IMR-90 (cell line): ENCODE measurements at regions not wholly inside any gene's neighbourhood (a gene's known extent, or its start where the extent isn't known, plus 50 kb on each side); places are given as distances from the start of the nearest gene placed in this dataset.

Experiments
- ATAC-seq: fragments of 200-7000 bp; cut with Tn5 transposase; 2 replicates; pipeline ENCODE4 v1.9.1; 2020; ENCODE audit warnings: low read depth, mild to moderate bottlenecking, moderate library complexity
- BruUV-seq: library from RNA; stranded (reverse); fragments of 400-500 nt; replicated peaks from 2 replicates; lab custom pipeline; 2021; lab: Mats Ljungman, UMichigan
- CTCF ChIA-PET: fragments of 300-600 bp; formaldehyde crosslinking; extraction: SDS; loops from one replicate; lab custom pipeline; 2021; ENCODE audit warnings: antibody characterized with exemption; lab: Yijun Ruan, JAX
- POLR2A ChIA-PET: fragments of 300-600 bp; sonication (Branson Sonifier 250); formaldehyde crosslinking; loops from one replicate; lab custom pipeline; 2022; ENCODE audit warnings: antibody characterized with exemption; ENCODE audit not compliant: unreplicated experiment; lab: Charles Lee
- DNase-seq: peaks from one replicate; pipeline ENCODE4 v3.0.0; 2013
- H2AFZ ChIP-seq: replicated peaks from 2 replicates; pipeline ENCODE3; 2013; ENCODE audit warnings: low read length, mild to moderate bottlenecking; ENCODE audit not compliant: poor library complexity
- H2AK5ac ChIP-seq: 2 replicates; pipeline ENCODE4 v1.6.1; 2013; ENCODE audit warnings: low read depth, low read length, inconsistent platforms
- H2AK9ac ChIP-seq: replicated peaks from 2 replicates; pipeline ENCODE3; 2013; ENCODE audit warnings: mild to moderate bottlenecking, low read depth, low read length, moderate library complexity; ENCODE audit not compliant: poor library complexity
- H2BK120ac ChIP-seq: 2 replicates; pipeline ENCODE4 v1.6.1; 2013; ENCODE audit warnings: low read depth, low read length, inconsistent platforms
- H2BK15ac ChIP-seq: 3 replicates; pipeline ENCODE4 v1.6.1; 2013; ENCODE audit warnings: low read depth, low read length, inconsistent platforms
- H2BK20ac ChIP-seq: 2 replicates; pipeline ENCODE4 v1.6.1; 2013; ENCODE audit warnings: low read depth, mild to moderate bottlenecking, inconsistent platforms, low read length, moderate library complexity
- H2BK5ac ChIP-seq: 2 replicates; pipeline ENCODE4 v1.6.1; 2013; ENCODE audit warnings: mild to moderate bottlenecking, low read depth, low read length, inconsistent platforms; ENCODE audit not compliant: poor library complexity, severe bottlenecking
- H3K14ac ChIP-seq: replicated peaks from 2 replicates; pipeline ENCODE4 v1.6.1; 2013; ENCODE audit warnings: low read depth, low read length, inconsistent platforms
- H3K18ac ChIP-seq: 2 replicates; pipeline ENCODE4 v1.6.1; 2013; ENCODE audit warnings: low read depth, low read length, control low read depth
- H3K23ac ChIP-seq: 2 replicates; pipeline ENCODE4 v1.6.1; 2013; ENCODE audit warnings: low read depth, low read length, inconsistent platforms
- H3K27ac ChIP-seq: 2 replicates; pipeline ENCODE4 v1.5.1; 2013; ENCODE audit warnings: mild to moderate bottlenecking, control low read depth, low read length; ENCODE audit not compliant: insufficient read depth
- H3K27me3 ChIP-seq: 2 replicates; pipeline ENCODE4 v1.6.1; 2013; ENCODE audit warnings: low read length; ENCODE audit not compliant: control insufficient read depth, insufficient read depth
- H3K36me3 ChIP-seq: 2 replicates; pipeline ENCODE4 v1.6.1; 2013; ENCODE audit warnings: low read length, mixed read lengths; ENCODE audit not compliant: control insufficient read depth, insufficient read depth
- H3K4ac ChIP-seq: 2 replicates; pipeline ENCODE4 v1.6.1; 2013; ENCODE audit warnings: low read depth, low read length, inconsistent platforms
- H3K4me1 ChIP-seq: 2 replicates; pipeline ENCODE4 v1.6.1; 2013; ENCODE audit warnings: low read length, mixed read lengths; ENCODE audit not compliant: control insufficient read depth, insufficient read depth
- H3K4me2 ChIP-seq: 2 replicates; pipeline ENCODE4 v1.6.1; 2013; ENCODE audit warnings: low read depth, mild to moderate bottlenecking, control low read depth, low read length, moderate library complexity
- H3K4me3 ChIP-seq: 2 replicates; pipeline ENCODE4 v1.5.1; 2013; ENCODE audit warnings: low read depth, mild to moderate bottlenecking, control low read depth, low read length, moderate library complexity; ENCODE audit not compliant: insufficient read depth
- H3K56ac ChIP-seq: 2 replicates; pipeline ENCODE4 v1.6.1; 2013; ENCODE audit warnings: low read length, inconsistent platforms; ENCODE audit not compliant: insufficient read depth; ENCODE audit errors: extremely low read depth
- H3K79me1 ChIP-seq, 2 experiments: 2 replicates each; pipeline ENCODE4 v1.6.1; 2013; ENCODE audit warnings: low read length in 2 of 2, inconsistent platforms in 1 of 2, low read depth in 1 of 2
- H3K9ac ChIP-seq: 2 replicates; pipeline ENCODE4 v1.6.1; 2013; ENCODE audit warnings: low read depth, low read length, control low read depth
- H3K9me1 ChIP-seq: 2 replicates; pipeline ENCODE4 v1.6.1; 2013; ENCODE audit warnings: low read length, inconsistent platforms; ENCODE audit not compliant: insufficient read depth
- H3K9me3 ChIP-seq: 2 replicates; pipeline ENCODE4 v1.6.1; 2013; ENCODE audit warnings: low read length; ENCODE audit not compliant: control insufficient read depth, insufficient read depth
- H4K20me1 ChIP-seq: 2 replicates; pipeline ENCODE4 v1.6.1; 2013; ENCODE audit warnings: low read length, inconsistent platforms; ENCODE audit not compliant: insufficient read depth
- H4K5ac ChIP-seq: 2 replicates; pipeline ENCODE4 v1.6.1; 2013; ENCODE audit warnings: mild to moderate bottlenecking, low read depth, low read length, control low read depth
- H4K8ac ChIP-seq, 2 experiments: 2 replicates each; pipeline ENCODE4 v1.6.1; 2013; ENCODE audit warnings: low read depth in 2 of 2, low read length in 2 of 2, control low read depth in 1 of 2, inconsistent platforms in 1 of 2
- H4K91ac ChIP-seq: 2 replicates; pipeline ENCODE4 v1.6.1; 2013; ENCODE audit warnings: low read depth, low read length, inconsistent platforms; ENCODE audit not compliant: insufficient read depth
- BHLHE40 ChIP-seq: fragments of 150-350 bp; IDR thresholded peaks from 2 replicates; pipeline ENCODE4 v1.6.1; 2016; ENCODE audit warnings: mild to moderate bottlenecking, low read depth, low read length
- CEBPB ChIP-seq: IDR thresholded peaks from 2 replicates; pipeline ENCODE4 v1.6.1; 2012; ENCODE audit warnings: low read depth, low read length, improper control_type of control experiment
- FOS ChIP-seq: fragments of 150-350 bp; IDR thresholded peaks from 2 replicates; pipeline ENCODE4 v1.6.1; 2016; ENCODE audit warnings: low read depth, low read length
- MAFK ChIP-seq: IDR thresholded peaks from 2 replicates; pipeline ENCODE4 v1.6.1; 2012; ENCODE audit warnings: low read depth, low read length, improper control_type of control experiment
- MXI1 ChIP-seq: IDR thresholded peaks from 2 replicates; pipeline ENCODE4 v1.6.1; 2012; ENCODE audit warnings: low read depth, mild to moderate bottlenecking, low read length, moderate library complexity, borderline replicate concordance
- NFE2L2 ChIP-seq: fragments of 150-350 bp; IDR thresholded peaks from 2 replicates; pipeline ENCODE4 v1.6.1; 2016; ENCODE audit warnings: low read depth, mild to moderate bottlenecking, low read length
- POLR2A ChIP-seq: IDR thresholded peaks from 2 replicates; pipeline ENCODE4 v1.6.1; 2012; ENCODE audit warnings: mild to moderate bottlenecking, low read depth, low read length
- RAD21 ChIP-seq: IDR thresholded peaks from 2 replicates; pipeline ENCODE4 v1.6.1; 2012; ENCODE audit warnings: low read length, improper control_type of control experiment
- RCOR1 ChIP-seq: IDR thresholded peaks from 2 replicates; pipeline ENCODE4 v1.6.1; 2012; ENCODE audit warnings: mild to moderate bottlenecking, low read length, improper control_type of control experiment; ENCODE audit not compliant: insufficient replicate concordance
- RFX5 ChIP-seq: IDR thresholded peaks from 2 replicates; pipeline ENCODE4 v1.8.0; 2012; ENCODE audit warnings: low read depth, mild to moderate bottlenecking, low read length, moderate library complexity
- dilution Hi-C: fragments of 300-500 bp; cut with HindIII; formaldehyde crosslinking; loops from one replicate; pipeline ENCODE4 v1.14.3; 2018; ENCODE audit warnings: low sequenced_read_pairs; ENCODE audit not compliant: unreplicated experiment
- in situ Hi-C: fragments of 300-500 bp; cut with MboI; formaldehyde crosslinking; loops from 3 replicates; pipeline ENCODE4 v1.14.3; 2019; ENCODE audit warnings: low sequenced_read_pairs, inconsistent platforms, mixed read lengths
- intact Hi-C: fragments of 100-400 bp; cut with micrococcal nuclease; formaldehyde crosslinking; loops from 2 replicates; pipeline ENCODE4 v1.10.0; 2022
- TF ChIP-seq, protein P1 (sequence below): fragments of 150-350 bp; IDR thresholded peaks from 2 replicates; pipeline ENCODE4 v1.6.1; 2017; ENCODE audit warnings: mild to moderate bottlenecking, antibody characterized with exemption, low read length, low read depth

- in situ Hi-C loops: loop anchor here (25.0 kb wide), 1 partner anchor 1086 kb away; no protein-coding TSS in a partner anchor
Observed at GRCh38 chr18:73848656-73849055, 299.0 kb downstream of the FBXO15 start.

More at GRCh38 chr18:73848656-73849055, 299.0 kb downstream of the FBXO15 start:
- ChIA-PET CTCF (interaction anchor here (0.6 to 1.3 kb wide), 2 partner anchors 16 to 591 kb away, joined by 3 to 5 read pairs; no protein-coding TSS in a partner anchor), POLR2A (interaction anchor here (0.5 to 0.6 kb wide), 2 partner anchors 20 to 647 kb away, joined by 3 to 4 read pairs; partner anchors contain the start of gene CNDP2)
- H3K23ac ChIP-seq: no peak overlapping the region
- peak overlapping the region; percentile 90 for H3K4ac ChIP-seq
- H3K18ac ChIP-seq: peak overlapping the region; percentile 98
- no peaks in the 10 kb centered on the region for H3K36me3 ChIP-seq
- peak; percentile 74 for ATAC-seq
- DNase-seq: peak; percentile 88
- H3K4me3 ChIP-seq: no peak overlapping the region
- no peaks in the 10 kb centered on the region for H4K20me1 ChIP-seq
- peak overlapping the region; percentile 84; the same call in 1 of the 2 replicates for H2AK5ac ChIP-seq
- H2BK15ac ChIP-seq: peak overlapping the region; percentile 64; the same call in 2 of the 3 replicates
- peaks cover 8% of the 10 kb centered on the region; the same call in 1 of the 2 replicates for H3K9me1 ChIP-seq
- H2BK20ac ChIP-seq: peak overlapping the region; percentile 95
- no peak overlapping the region for H3K56ac ChIP-seq
- H2AFZ ChIP-seq: peak overlapping the region; percentile 64
- peak overlapping the region; percentile 89 for H2BK5ac ChIP-seq
- peak overlapping the region; percentile 48 for H2AK9ac ChIP-seq
- peak overlapping the region; percentile 91 for H2BK120ac ChIP-seq
- no peak overlapping the region for H3K9ac ChIP-seq
- intact Hi-C loops (loop anchor here (2.0 to 10.0 kb wide), 2 partner anchors 234 to 1086 kb away; no protein-coding TSS in a partner anchor), dilution Hi-C loops (no loop called here)
- H4K8ac ChIP-seq: peak overlapping the region; percentile 15 to 91; a peak in 3 of 4 replicates
- H3K9me3 ChIP-seq: no peaks in the 10 kb centered on the region
- H3K79me1 ChIP-seq: no peaks in the 10 kb centered on the region
- H3K27ac ChIP-seq: peak overlapping the region; percentile 79
- H3K4me2 ChIP-seq: peak overlapping the region; percentile 55; the same call in 1 of the 2 replicates
- peak overlapping the region; percentile 73; the same call in 1 of the 2 replicates for H4K91ac ChIP-seq
- no TSS peak for BruUV-seq
- H4K5ac ChIP-seq: peak overlapping the region; percentile 75; the same call in 1 of the 2 replicates
- H3K14ac ChIP-seq: peak overlapping the region; percentile 71
- H3K4me1 ChIP-seq: peaks cover 11% of the 10 kb centered on the region
- TF ChIP-seq RCOR1: no peak
- no peak for TF ChIP-seq BHLHE40
- TF ChIP-seq MAFK: peak; percentile 29; the same call in 1 of the 2 replicates
- no peak for TF ChIP-seq NFE2L2
- TF ChIP-seq POLR2A: no peak
- no peak for TF ChIP-seq CEBPB
- TF ChIP-seq FOS: peak; percentile 50
- TF ChIP-seq RAD21: no peak
- no peak for TF ChIP-seq MXI1
- TF ChIP-seq, protein P1, sequence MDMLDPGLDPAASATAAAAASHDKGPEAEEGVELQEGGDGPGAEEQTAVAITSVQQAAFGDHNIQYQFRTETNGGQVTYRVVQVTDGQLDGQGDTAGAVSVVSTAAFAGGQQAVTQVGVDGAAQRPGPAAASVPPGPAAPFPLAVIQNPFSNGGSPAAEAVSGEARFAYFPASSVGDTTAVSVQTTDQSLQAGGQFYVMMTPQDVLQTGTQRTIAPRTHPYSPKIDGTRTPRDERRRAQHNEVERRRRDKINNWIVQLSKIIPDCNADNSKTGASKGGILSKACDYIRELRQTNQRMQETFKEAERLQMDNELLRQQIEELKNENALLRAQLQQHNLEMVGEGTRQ: no peak
- no peak for TF ChIP-seq RFX5
- H3K27me3 ChIP-seq: no peaks in the 10 kb centered on the region
